Keratinocyte (primary cell): ENCODE measurements at regions not wholly inside any gene's neighbourhood (a gene's known extent, or its start where the extent isn't known, plus 50 kb on each side); places are given as distances from the start of the nearest gene placed in this dataset.

Source experiments
- DNase-seq: peaks from one replicate; pipeline ENCODE4 v3.0.0-alpha.2; 2011; ENCODE audit warnings: low read depth, missing footprints, low spot score
- FAIRE-seq: peaks from 2 replicates; lab custom pipeline; 2011; peaks lifted over from hg19 to GRCh38; lab: Jason Lieb, UNC
- H2AFZ ChIP-seq: 2 replicates; pipeline ENCODE4 v1.6.0; 2012; ENCODE audit warnings: low read length, control low read depth, inconsistent platforms; ENCODE audit not compliant: control insufficient read depth
- H3K27ac ChIP-seq: 2 replicates; pipeline ENCODE4 v1.5.1; 2011; ENCODE audit warnings: low read length; ENCODE audit not compliant: control insufficient read depth, insufficient read depth
- H3K27me3 ChIP-seq: 3 replicates; pipeline ENCODE4 v1.6.0; 2011; ENCODE audit warnings: low read length; ENCODE audit not compliant: control insufficient read depth, insufficient read depth; ENCODE audit errors: extremely low read depth
- H3K36me3 ChIP-seq, 2 experiments: 2 replicates in 1 of 2; 3 replicates in 1 of 2; pipeline ENCODE4 v1.5.1; 2011; ENCODE audit warnings: low read length in 2 of 2, mild to moderate bottlenecking in 1 of 2; ENCODE audit not compliant: control insufficient read depth in 2 of 2, insufficient read depth in 2 of 2; ENCODE audit errors: extremely low read depth in 1 of 2
- H3K4me1 ChIP-seq: 3 replicates; pipeline ENCODE4 v1.5.1; 2011; ENCODE audit warnings: low read length; ENCODE audit not compliant: control insufficient read depth, insufficient read depth; ENCODE audit errors: extremely low read depth
- H3K4me2 ChIP-seq: 3 replicates; pipeline ENCODE4 v1.6.0; 2011; ENCODE audit warnings: low read depth, low read length; ENCODE audit not compliant: control insufficient read depth, insufficient read depth; ENCODE audit errors: extremely low read depth
- H3K4me3 ChIP-seq, 3 experiments: fragments of 200-600 bp in 1 of 3; sonication (generic) in 1 of 3; 2 replicates in 2 of 3; 3 replicates in 1 of 3; pipeline ENCODE4 v1.5.1; 2011 to 2016; ENCODE audit warnings: low read length in 3 of 3, mild to moderate bottlenecking in 3 of 3, control low read depth in 2 of 3, inconsistent platforms in 1 of 3, low read depth in 1 of 3, mixed read lengths in 1 of 3, mixed run types in 1 of 3, moderate library complexity in 1 of 3; ENCODE audit not compliant: control insufficient read depth in 2 of 3, insufficient read depth in 2 of 3; ENCODE audit errors: extremely low read depth in 1 of 3
- H3K79me2 ChIP-seq: 2 replicates; pipeline ENCODE4 v1.6.0; 2012; ENCODE audit warnings: low read length; ENCODE audit not compliant: control insufficient read depth, insufficient read depth
- H3K9ac ChIP-seq: 3 replicates; pipeline ENCODE4 v1.6.0; 2011; ENCODE audit warnings: low read length; ENCODE audit not compliant: control insufficient read depth, insufficient read depth; ENCODE audit errors: extremely low read depth
- H3K9me1 ChIP-seq: 3 replicates; pipeline ENCODE4 v1.6.0; 2011; ENCODE audit warnings: low read length; ENCODE audit not compliant: control insufficient read depth, insufficient read depth; ENCODE audit errors: extremely low read depth
- H3K9me3 ChIP-seq: 2 replicates; pipeline ENCODE4 v1.5.1; 2012; ENCODE audit warnings: low read depth, low read length; ENCODE audit not compliant: control insufficient read depth
- H4K20me1 ChIP-seq: 3 replicates; pipeline ENCODE4 v1.6.0; 2011; ENCODE audit warnings: low read length; ENCODE audit not compliant: control insufficient read depth, insufficient read depth; ENCODE audit errors: extremely low read depth
- EZH2 ChIP-seq: IDR thresholded peaks from one replicate; pipeline ENCODE4 v1.6.1; 2012; ENCODE audit warnings: inconsistent platforms, mild to moderate bottlenecking, low read length, moderate library complexity
- dilution Hi-C: fragments of 300-500 bp; cut with MboI; formaldehyde crosslinking; loops from one replicate; pipeline ENCODE4 v1.7.0; 2020; ENCODE audit warnings: low sequenced_read_pairs; ENCODE audit not compliant: extremely low pct_ligation_motif_present
- TF ChIP-seq, protein P1 (sequence below), 3 experiments: IDR thresholded peaks in 1 of 3; conservative IDR thresholded peaks in 1 of 3; optimal IDR thresholded peaks in 1 of 3; 2 replicates in 2 of 3; 3 replicates in 1 of 3; pipeline versions ENCODE3 to v1.5.1; 2011; ENCODE audit warnings: low read length in 3 of 3, mild to moderate bottlenecking in 3 of 3, moderate library complexity in 2 of 3, control low read depth in 1 of 3, inconsistent platforms in 1 of 3; ENCODE audit not compliant: insufficient read depth in 2 of 3; ENCODE audit errors: extremely low read depth in 1 of 3

DNA sequence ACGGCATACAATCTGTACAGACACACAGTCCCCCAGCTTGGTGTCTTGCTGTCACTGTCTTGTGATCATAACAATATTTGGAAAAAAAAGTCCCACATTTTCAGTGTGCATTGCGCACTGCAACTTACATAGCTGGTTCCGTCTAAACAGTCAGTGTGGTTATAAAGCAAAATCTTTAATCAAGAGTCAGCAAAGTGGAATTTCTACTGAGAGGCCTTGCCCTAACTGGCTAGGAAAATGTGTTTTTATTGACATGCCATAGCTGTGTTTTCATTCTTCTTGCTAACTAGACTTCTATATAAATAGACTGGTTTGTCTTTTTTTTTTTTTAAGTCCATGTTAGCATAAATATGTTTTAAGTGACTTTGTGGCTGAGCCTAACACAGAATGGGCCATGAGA is 174.8 kb downstream of the POLR2M start:
- dilution Hi-C loops, result no loop called here
- Histone ChIP-seq H3K9me3 (no peaks in the 10 kb centered on the region), H4K20me1 (no peaks in the 10 kb centered on the region), H3K4me3 (no peak overlapping the region), H3K9me1 (no peaks in the 10 kb centered on the region), H3K4me2 (no peak overlapping the region), H3K27me3 (peaks cover 4% of the 10 kb centered on the region), H3K9ac (no peak overlapping the region), H3K4me1 (no peaks in the 10 kb centered on the region), H3K36me3 (no peaks in the 10 kb centered on the region), H2AFZ (no peak overlapping the region), H3K79me2 (no peaks in the 10 kb centered on the region), H3K27ac (no peak overlapping the region)
- DNase-seq (no peak), FAIRE-seq (no peak)
- no peak for TF ChIP-seq EZH2
- TF ChIP-seq, protein P1, sequence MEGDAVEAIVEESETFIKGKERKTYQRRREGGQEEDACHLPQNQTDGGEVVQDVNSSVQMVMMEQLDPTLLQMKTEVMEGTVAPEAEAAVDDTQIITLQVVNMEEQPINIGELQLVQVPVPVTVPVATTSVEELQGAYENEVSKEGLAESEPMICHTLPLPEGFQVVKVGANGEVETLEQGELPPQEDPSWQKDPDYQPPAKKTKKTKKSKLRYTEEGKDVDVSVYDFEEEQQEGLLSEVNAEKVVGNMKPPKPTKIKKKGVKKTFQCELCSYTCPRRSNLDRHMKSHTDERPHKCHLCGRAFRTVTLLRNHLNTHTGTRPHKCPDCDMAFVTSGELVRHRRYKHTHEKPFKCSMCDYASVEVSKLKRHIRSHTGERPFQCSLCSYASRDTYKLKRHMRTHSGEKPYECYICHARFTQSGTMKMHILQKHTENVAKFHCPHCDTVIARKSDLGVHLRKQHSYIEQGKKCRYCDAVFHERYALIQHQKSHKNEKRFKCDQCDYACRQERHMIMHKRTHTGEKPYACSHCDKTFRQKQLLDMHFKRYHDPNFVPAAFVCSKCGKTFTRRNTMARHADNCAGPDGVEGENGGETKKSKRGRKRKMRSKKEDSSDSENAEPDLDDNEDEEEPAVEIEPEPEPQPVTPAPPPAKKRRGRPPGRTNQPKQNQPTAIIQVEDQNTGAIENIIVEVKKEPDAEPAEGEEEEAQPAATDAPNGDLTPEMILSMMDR (optimal IDR thresholded peaks at IDR 0.05 in 1 of 3, IDR thresholded peaks at IDR 0.05 in 1 of 3, conservative IDR thresholded peaks at IDR 0.05 in 1 of 3; ENCODE audit: extremely low read depth in 1 of 3, insufficient read depth in 2 of 3, low read length in 3 of 3), result no peak

DNA sequence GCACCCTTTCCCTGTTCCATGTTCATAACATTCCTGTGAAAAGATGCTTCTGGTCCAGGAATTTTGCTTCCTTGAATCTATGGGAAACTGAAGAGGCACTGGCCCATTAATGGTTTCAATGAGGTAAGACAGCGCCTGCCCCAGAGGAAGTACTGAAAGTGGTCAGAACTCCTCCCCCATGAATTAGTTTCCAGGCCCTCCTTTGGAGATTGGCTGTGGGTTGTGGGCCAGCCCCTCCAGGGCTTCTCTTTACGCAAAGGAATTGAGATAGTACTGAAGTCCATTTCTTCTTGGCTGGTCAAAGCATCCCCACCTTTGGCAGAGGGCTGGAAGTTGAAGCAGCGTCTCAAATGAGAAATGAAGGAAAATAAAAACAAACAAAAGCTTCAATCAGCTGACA is 175.5 kb downstream of the POLR2M start:
- dilution Hi-C loops, result no loop called here
- FAIRE-seq, result no peak

More for the DNA sequence above, 175.5 kb downstream of the POLR2M start:
- no peaks in the 10 kb centered on the region for H3K9me3 ChIP-seq
- no peak for DNase-seq
- no peaks in the 10 kb centered on the region for H3K79me2 ChIP-seq
- TF ChIP-seq, protein P1 (optimal IDR thresholded peaks at IDR 0.05 in 1 of 3, IDR thresholded peaks at IDR 0.05 in 1 of 3, conservative IDR thresholded peaks at IDR 0.05 in 1 of 3; ENCODE audit: extremely low read depth in 1 of 3, insufficient read depth in 2 of 3, low read length in 3 of 3), result no peak
- TF ChIP-seq EZH2, result no peak
- H3K4me3 ChIP-seq, result no peak overlapping the region
- H3K36me3 ChIP-seq, result no peaks in the 10 kb centered on the region
- no peaks in the 10 kb centered on the region for H3K9me1 ChIP-seq
- no peaks in the 10 kb centered on the region for H4K20me1 ChIP-seq
- H2AFZ ChIP-seq, result no peak overlapping the region
- no peak overlapping the region for H3K4me2 ChIP-seq
- peaks cover 4% of the 10 kb centered on the region for H3K27me3 ChIP-seq
- no peaks in the 10 kb centered on the region for H3K4me1 ChIP-seq
- no peak overlapping the region for H3K9ac ChIP-seq
- H3K27ac ChIP-seq, result no peak overlapping the region
